ENCODE measurements at regions not wholly inside any gene's neighbourhood (a gene's known extent, or its start where the extent isn't known, plus 50 kb on each side); places are given as distances from the start of the nearest gene placed in this dataset.
"Not testable (repeated sequence)": the region's sequence is repeated elsewhere in the genome, so short reads cannot be mapped to it uniquely, and the experiment has no call there.

GRCh38 chr15:22377859-22378258, 80.8 kb upstream of the GOLGA6L22 start:
- H3K4me2 ChIP-seq (ENCODE audit: low read length); BruUV-seq (replicated peaks); H3K4me1 ChIP-seq (ENCODE audit: insufficient read depth, low read length); H2AFZ ChIP-seq (ENCODE audit: low read length); H3K27me3 ChIP-seq (ENCODE audit: low read length); H3K9ac ChIP-seq (ENCODE audit: low read length); intact Hi-C loops (cut with micrococcal nuclease); H4K20me1 ChIP-seq (ENCODE audit: low read length); H3K36me3 ChIP-seq (ENCODE audit: low read depth, low read length); H3K27ac ChIP-seq (ENCODE audit: low read length); H3K4me3 ChIP-seq (ENCODE audit: low read length); DNase-seq; H3K9me2 ChIP-seq (replicated peaks; ENCODE audit: low read length); H3F3A ChIP-seq (ENCODE audit: low read length, unreplicated experiment); POLR2A ChIA-PET (ENCODE audit: unreplicated experiment); H3K9me3 ChIP-seq (ENCODE audit: low read length); H3K79me2 ChIP-seq (ENCODE audit: low read length); CTCF ChIA-PET: not testable (repeated sequence)
- peak; percentile 81 for ATAC-seq

- H3K9ac ChIP-seq (ENCODE audit: low read length); H3K4me2 ChIP-seq (ENCODE audit: low read length); H3K4me3 ChIP-seq (ENCODE audit: low read length); BruUV-seq (replicated peaks); ATAC-seq; H4K20me1 ChIP-seq (ENCODE audit: low read length); CTCF ChIA-PET; H2AFZ ChIP-seq (ENCODE audit: low read length); H3F3A ChIP-seq (ENCODE audit: low read length, unreplicated experiment); H3K9me2 ChIP-seq (replicated peaks; ENCODE audit: low read length); H3K4me1 ChIP-seq (ENCODE audit: insufficient read depth, low read length); DNase-seq; POLR2A ChIA-PET (ENCODE audit: unreplicated experiment); H3K79me2 ChIP-seq (ENCODE audit: low read length); intact Hi-C loops (cut with micrococcal nuclease); H3K36me3 ChIP-seq (ENCODE audit: low read depth, low read length); H3K27ac ChIP-seq (ENCODE audit: low read length); H3K9me3 ChIP-seq (ENCODE audit: low read length); H3K27me3 ChIP-seq (ENCODE audit: low read length): not testable (repeated sequence)
Observed at GRCh38 chr15:22387691-22388090, 71.0 kb upstream of the GOLGA6L22 start.

GRCh38 chr15:22388365-22388764, 70.3 kb upstream of the GOLGA6L22 start:
- H3K4me3 ChIP-seq (ENCODE audit: low read length); DNase-seq; H3K27me3 ChIP-seq (ENCODE audit: low read length); H3K9me2 ChIP-seq (replicated peaks; ENCODE audit: low read length); H3F3A ChIP-seq (ENCODE audit: low read length, unreplicated experiment); H3K36me3 ChIP-seq (ENCODE audit: low read depth, low read length); H3K9ac ChIP-seq (ENCODE audit: low read length); H4K20me1 ChIP-seq (ENCODE audit: low read length); H3K27ac ChIP-seq (ENCODE audit: low read length); CTCF ChIA-PET; intact Hi-C loops (cut with micrococcal nuclease); POLR2A ChIA-PET (ENCODE audit: unreplicated experiment); BruUV-seq (replicated peaks); H3K79me2 ChIP-seq (ENCODE audit: low read length); H2AFZ ChIP-seq (ENCODE audit: low read length); H3K4me2 ChIP-seq (ENCODE audit: low read length); H3K9me3 ChIP-seq (ENCODE audit: low read length); H3K4me1 ChIP-seq (ENCODE audit: insufficient read depth, low read length): not testable (repeated sequence)
- ATAC-seq = peak; percentile 27; the same call in 1 of the 2 replicates

GRCh38 chr15:22401207-22401606, 57.5 kb upstream of the GOLGA6L22 start:
- H3K9me3 ChIP-seq (ENCODE audit: low read length); POLR2A ChIA-PET (ENCODE audit: unreplicated experiment); H3K4me2 ChIP-seq (ENCODE audit: low read length); H3K36me3 ChIP-seq (ENCODE audit: low read depth, low read length); intact Hi-C loops (cut with micrococcal nuclease); BruUV-seq (replicated peaks); H3K27me3 ChIP-seq (ENCODE audit: low read length); H3K79me2 ChIP-seq (ENCODE audit: low read length); H3K9me2 ChIP-seq (replicated peaks; ENCODE audit: low read length); H3K9ac ChIP-seq (ENCODE audit: low read length); H4K20me1 ChIP-seq (ENCODE audit: low read length); DNase-seq; H2AFZ ChIP-seq (ENCODE audit: low read length); CTCF ChIA-PET; H3K4me1 ChIP-seq (ENCODE audit: insufficient read depth, low read length); H3K4me3 ChIP-seq (ENCODE audit: low read length); H3K27ac ChIP-seq (ENCODE audit: low read length); H3F3A ChIP-seq (ENCODE audit: low read length, unreplicated experiment): not testable (repeated sequence)
- ATAC-seq = 0 out of 2 replicates have a peak, but pooled peaks have one; percentile 14

GRCh38 chr15:22401703-22402102, 57.0 kb upstream of the GOLGA6L22 start:
- H3K36me3 ChIP-seq (ENCODE audit: low read depth, low read length); H3K4me3 ChIP-seq (ENCODE audit: low read length); H3K27ac ChIP-seq (ENCODE audit: low read length); H3K79me2 ChIP-seq (ENCODE audit: low read length); H3K4me1 ChIP-seq (ENCODE audit: insufficient read depth, low read length); H2AFZ ChIP-seq (ENCODE audit: low read length); intact Hi-C loops (cut with micrococcal nuclease); CTCF ChIA-PET; H3K9ac ChIP-seq (ENCODE audit: low read length); H3K4me2 ChIP-seq (ENCODE audit: low read length); POLR2A ChIA-PET (ENCODE audit: unreplicated experiment); DNase-seq; H3K9me3 ChIP-seq (ENCODE audit: low read length); H3K9me2 ChIP-seq (replicated peaks; ENCODE audit: low read length); H3F3A ChIP-seq (ENCODE audit: low read length, unreplicated experiment); ATAC-seq; H3K27me3 ChIP-seq (ENCODE audit: low read length); BruUV-seq (replicated peaks); H4K20me1 ChIP-seq (ENCODE audit: low read length): not testable (repeated sequence)

GRCh38 chr15:22405765-22406164, 52.9 kb upstream of the GOLGA6L22 start:
- POLR2A ChIA-PET (ENCODE audit: unreplicated experiment); ATAC-seq; CTCF ChIA-PET; H3K4me3 ChIP-seq (ENCODE audit: low read length); H3F3A ChIP-seq (ENCODE audit: low read length, unreplicated experiment); H3K27me3 ChIP-seq (ENCODE audit: low read length); H3K36me3 ChIP-seq (ENCODE audit: low read depth, low read length); H4K20me1 ChIP-seq (ENCODE audit: low read length); DNase-seq; H3K9ac ChIP-seq (ENCODE audit: low read length); H3K4me1 ChIP-seq (ENCODE audit: insufficient read depth, low read length); H3K27ac ChIP-seq (ENCODE audit: low read length); H3K79me2 ChIP-seq (ENCODE audit: low read length); H2AFZ ChIP-seq (ENCODE audit: low read length); BruUV-seq (replicated peaks); intact Hi-C loops (cut with micrococcal nuclease); H3K9me3 ChIP-seq (ENCODE audit: low read length); H3K4me2 ChIP-seq (ENCODE audit: low read length); H3K9me2 ChIP-seq (replicated peaks; ENCODE audit: low read length): not testable (repeated sequence)

All from PC-3 (cell line).